GM19324 (cell line): ENCODE measurements at regions not wholly inside any gene's neighbourhood (a gene's known extent, or its start where the extent isn't known, plus 50 kb on each side); places are given as distances from the start of the nearest gene placed in this dataset.
A peak's percentile ranks its signal among the peaks of the same experiment; 100 is the strongest.
"Not testable (repeated sequence)": the region's sequence is repeated elsewhere in the genome, so short reads cannot be mapped to it uniquely, and the experiment has no call there.

Source experiments
- ATAC-seq: cut with Tn5 transposase; IDR thresholded peaks from one replicate; pipeline ENCODE4 v1.9.1; 2021; ENCODE audit warnings: mild to moderate bottlenecking, moderate library complexity; ENCODE audit not compliant: unreplicated experiment, low FRiP score

DNA sequence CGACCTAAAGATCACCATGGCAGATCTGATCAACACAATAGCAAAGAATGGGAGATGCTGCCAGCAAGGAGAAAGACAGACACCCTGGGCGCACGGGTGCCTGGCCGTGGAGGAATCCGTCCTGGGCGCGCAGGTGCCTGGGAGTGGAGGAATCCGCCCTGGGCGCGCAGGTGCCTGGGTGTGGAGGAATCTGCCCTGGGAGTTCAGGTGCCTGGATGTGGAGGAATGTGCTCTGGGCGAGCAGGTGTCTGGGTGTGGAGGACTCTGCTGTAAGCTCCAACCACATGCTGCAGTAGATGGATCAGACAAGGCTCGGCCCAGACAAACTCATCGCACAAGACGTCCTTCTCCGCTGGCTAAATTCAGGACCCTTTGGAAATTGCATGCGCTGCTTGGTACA lies 346.3 kb upstream of the ADARB2 start:
- ATAC-seq, result no peak

DNA sequence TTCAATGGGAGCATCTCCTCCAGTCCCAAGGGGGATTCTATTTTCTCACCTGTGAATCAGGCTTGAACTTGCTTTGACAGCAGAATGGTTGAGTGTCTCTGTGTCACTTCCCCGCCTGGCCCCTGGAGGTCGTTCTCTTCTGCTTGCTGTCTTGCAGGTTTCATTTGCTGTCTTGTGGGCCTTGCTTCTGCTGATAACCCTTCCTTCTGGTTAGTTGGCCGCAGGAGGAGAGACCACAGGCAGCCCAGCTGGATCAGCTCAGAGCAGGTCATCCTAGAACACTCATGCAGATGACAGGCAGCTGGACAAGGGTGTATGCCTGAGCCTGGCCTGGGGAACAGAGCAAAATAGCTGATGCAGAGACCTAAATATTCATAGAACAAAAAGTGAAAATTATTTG lies 344.2 kb upstream of the ADARB2 start:
- ATAC-seq, result no peak

DNA sequence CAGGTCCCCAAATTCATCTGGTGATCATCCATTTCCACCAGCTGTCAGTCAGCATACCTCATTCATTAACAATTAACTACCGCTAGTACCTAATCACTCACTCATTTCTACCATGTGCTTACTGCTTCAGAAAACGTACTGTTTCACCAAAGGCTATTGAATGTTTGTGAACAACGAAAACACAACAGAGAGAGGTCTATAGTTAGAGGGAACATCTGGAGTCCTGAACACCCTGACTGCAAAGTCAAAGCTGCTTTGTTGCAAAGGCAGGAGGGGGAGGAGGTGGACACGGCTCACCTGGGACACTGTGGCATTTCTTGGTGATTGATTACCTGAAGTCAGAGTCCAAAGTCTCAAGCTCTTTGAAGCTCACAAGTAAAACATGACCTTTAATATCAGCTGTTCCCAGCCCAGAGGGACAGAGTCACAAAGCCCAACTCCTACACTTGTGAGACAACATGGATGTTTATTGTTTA lies 342.3 kb upstream of the ADARB2 start:
- ATAC-seq, result peak; percentile 69

DNA sequence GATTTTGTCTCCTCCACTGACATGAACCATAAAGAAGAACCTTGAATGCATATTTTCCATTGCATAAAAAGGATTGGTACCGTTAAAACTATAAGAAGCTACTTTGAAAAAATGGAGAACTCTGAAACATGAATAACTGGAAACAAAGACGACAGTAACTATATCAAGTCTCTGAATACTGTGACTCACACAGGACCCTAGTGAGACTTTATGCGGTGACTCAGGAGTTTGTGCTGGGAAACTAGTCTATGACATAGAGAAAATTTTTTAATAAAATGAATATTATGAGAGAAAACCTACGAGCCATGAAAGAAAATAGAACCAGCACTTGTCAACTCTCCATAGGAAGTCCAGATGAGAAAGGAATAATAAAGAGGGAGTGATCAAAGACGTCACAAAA lies 339.9 kb upstream of the ADARB2 start:
- no peak for ATAC-seq

DNA sequence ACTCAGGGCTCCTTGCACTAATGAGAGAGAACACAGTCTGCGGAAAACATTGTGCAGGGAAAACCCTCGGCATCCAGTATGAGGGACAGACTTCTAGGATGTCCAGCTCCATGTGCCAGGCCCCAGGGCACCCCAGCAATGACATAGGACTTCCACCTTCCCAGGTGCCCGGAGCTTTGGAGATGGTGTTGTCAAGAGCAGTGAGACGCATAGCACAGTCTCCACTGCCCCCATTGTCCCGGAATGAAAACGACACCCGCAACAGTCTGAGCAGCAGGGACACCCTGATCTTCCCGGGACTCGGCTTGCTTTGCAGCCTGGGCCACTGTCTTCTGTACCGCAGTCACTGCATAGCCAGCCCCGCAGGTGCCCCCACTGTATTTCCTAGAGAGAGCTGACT lies 339.2 kb upstream of the ADARB2 start:
- ATAC-seq, result no peak

DNA sequence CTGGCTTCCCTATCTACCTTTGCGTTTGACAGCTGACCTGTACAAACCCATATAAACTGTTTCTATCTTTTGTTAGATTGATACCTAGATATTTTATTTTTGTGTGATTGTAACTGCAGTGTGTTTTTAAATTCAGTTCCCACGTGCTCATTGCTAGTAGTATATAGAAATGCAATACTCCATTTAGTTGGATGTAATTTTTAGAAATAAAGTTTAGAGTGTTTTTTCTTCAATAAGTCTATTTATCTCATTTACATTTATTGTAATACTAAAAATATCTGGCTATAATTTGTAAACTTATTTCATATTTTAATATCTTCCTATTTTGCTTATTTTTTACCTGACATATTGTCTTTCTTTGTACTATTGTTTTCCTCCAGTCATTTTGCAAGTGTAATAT lies 329.7 kb upstream of the ADARB2 start:
- no peak for ATAC-seq

DNA sequence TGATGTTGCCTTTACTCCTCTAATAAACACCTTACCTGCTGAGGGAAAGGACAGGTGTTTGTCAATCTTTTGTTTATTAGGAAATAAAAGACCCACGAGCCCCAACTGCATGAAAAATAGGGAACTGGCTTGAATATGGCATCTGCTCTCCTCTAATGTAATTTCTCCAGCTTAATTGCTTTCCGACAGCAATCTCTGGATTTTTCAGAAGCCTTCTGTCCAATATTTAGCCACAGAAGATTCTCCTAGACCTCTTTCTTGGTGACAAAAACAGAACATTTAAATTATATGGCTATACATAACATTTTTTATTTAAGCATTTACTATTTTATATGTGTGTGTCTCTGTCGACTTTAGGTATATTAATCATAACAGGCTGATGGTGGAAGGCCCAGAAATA lies 317.4 kb upstream of the ADARB2 start:
- ATAC-seq, result no peak

DNA sequence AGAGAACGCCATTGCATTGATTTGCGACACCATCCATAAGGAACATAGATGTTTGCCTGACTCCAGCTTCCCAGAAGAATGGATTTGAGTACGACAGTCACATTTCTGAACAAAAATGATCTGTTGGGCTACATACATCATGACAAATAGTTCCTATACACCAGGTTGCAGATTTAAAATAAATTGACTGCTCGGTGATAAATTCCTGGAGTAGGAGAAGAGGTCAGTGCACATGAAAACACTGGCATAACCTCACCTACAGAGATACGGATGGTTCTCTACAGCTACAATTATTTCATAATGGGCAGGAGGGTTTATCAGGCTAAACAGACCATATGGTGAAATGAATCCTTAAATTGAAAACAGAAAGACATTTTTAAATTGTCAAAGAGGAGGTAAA lies 316.5 kb upstream of the ADARB2 start:
- no peak for ATAC-seq

DNA sequence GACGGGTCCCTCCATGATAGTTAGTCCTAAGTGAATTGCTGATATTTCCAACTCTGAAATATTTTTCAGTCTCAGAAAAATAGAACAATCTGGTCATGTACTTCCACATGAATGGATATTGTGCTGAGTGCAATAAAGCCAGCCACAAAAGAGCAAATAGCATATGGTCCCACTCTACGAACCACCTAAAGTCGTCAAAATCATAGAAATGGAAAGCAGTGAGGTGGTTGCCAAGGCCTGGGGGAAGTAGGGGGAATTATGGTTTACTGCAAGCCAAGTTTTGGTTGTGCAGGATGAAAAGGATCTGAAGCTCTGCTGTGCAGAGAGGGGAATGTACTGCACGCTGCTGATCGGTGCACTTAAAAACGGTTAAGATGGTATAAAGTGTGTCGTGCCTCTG lies 313.8 kb upstream of the ADARB2 start:
- ATAC-seq, result no peak

DNA sequence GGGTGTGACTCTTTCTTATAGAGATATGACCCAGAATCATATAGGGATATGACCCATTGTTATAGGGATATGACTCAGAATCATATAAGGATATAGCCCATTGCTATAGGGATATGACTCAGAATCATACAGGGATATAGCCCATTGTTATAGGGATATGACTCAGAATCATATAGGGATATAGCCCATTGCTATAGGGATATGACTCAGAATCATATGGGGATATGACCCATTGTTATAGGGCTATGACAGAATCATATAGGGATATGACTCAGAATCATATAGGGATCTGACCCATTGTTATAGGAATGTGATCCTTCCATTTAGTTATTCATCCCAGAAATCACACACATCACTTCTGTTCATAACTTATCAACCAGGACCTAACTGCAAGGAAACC lies 312.2 kb upstream of the ADARB2 start:
- ATAC-seq, result no peak

DNA sequence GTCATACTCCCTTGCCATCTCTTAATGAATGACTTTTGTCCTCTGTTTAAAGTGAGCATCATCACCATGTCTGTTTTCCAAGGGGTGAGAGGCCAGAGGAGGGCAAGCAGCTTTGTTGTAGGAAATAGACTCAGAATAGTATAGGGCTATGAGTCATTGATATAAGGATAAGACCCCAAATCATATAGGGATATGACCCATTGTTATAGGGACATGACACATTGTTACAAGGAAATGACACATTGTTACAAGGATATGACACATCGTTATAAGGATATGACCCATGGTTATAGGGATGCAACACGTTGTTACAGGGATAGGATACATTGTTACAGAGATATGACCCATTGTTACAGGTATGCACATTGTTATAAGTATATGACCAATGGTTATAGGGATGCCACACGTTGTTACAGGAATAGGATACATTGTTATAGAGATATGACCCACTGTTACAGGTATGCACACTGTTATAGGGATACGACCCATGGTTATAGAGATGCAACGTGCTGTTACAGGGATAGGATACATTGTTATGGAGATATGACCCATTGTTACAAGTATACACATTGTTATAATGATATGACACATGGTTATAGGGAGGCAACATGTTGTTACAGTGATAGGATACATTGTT lies 311.1 kb upstream of the ADARB2 start:
- ATAC-seq, result no peak

DNA sequence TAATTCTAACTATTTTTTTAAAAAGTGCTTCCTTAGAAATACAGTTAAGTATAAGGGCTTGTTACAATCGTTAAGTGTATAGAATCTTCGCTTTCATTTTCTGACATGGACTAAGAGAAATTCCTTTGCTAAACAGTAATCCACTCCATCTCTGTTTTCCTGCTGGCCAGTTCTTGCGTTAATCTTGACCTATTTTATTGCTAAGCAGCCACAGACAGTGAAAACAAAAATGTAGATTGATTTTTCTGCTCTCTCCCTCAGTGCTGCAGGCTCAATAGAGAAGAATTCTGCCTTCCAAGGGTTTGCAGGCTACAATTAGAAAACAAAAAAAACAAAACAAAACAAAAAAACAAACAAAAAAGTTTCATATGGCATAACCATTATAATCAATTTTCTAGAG lies 310.4 kb upstream of the ADARB2 start:
- no peak for ATAC-seq

DNA sequence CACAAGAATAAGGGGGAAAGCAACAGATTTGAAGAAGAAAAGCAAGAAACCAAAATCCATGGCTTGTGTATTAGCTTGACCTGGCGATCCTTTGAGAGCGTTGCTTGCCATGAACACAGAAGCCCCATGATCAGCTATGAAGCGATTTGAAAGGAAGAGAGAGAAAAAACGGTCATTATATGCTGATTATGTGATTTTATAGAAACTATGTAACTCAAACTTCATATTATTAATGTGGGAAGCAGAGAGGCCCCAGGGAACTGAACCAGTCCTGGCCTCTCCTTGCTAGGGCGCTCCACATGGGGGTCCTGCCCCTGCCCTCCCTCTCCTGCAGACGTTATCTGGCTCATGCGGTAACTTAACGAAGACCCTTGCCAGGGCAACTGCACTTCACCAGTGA lies 306.1 kb upstream of the ADARB2 start:
- ATAC-seq, result no peak

DNA sequence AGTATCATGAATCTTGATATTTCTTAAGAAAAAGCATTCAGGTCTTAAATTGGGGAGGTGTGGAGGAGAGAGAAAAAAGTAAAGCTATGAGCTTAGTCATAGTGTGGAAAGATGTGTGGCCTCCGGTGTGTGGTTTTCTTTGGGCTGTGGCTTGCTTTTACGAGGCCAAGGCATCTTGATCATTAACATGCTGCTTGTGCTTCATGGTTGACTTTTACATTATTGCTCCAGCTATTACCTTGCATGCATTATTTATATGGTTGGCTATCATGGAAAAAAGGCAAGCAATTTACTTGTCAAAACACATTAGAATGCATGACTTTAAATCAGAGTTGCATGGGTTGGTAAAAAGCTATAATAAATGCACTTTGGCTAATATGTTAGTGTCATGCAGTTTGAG lies 300.7 kb upstream of the ADARB2 start:
- ATAC-seq, result no peak

DNA sequence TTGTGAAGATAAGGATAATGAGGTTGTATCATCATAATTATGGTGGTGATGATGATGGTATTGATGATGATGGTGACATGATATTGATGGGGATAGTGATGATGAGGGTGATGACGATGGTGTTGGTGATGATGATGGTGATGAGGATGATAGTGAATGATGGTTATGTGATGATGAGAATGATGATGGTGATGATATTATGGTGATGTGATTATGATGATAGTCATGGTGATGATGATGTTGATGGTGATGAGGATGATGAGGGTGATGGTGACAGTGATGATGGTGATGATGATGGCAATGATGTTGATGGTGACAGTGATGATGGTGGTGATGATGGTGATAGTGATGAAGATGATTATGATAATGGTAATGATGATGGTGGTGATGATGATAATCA lies 299.9 kb upstream of the ADARB2 start:
- no peak for ATAC-seq

DNA sequence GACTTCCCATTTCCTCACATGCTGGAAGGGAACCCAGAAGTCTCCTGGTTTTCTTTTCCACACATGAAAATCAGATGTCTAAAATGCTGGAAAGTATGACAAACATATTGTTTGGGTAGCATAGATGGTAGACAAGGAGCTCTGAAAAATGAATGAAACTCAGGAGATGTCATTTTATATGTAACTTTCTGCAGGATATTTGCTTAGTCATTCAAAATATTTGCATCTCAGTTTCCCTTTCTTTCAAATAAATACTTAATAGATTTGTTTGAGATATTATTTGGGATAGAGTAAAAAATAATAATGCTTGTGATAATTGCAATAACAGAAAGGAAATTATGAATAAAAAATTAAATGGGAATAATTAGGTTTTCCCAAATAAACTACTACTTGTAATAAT lies 298.9 kb upstream of the ADARB2 start:
- no peak for ATAC-seq

DNA sequence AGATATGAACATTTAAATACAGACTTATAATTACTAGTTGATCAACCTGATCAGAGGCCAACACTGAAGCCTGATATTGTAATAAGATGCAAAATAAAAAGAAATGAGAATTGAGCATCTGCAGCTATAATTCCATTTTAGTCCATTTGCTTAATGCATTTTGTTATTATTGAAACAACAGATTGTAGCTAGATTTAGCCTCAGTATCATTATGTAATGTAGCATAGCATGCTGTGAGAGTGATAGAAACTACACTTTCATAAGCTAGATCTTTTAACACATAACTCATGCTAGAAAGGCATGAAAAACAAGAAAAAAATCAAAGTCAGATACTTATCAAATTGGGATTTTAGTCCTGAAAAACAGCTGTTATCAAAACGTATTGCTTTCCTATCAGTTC lies 292.7 kb upstream of the ADARB2 start:
- no peak for ATAC-seq

DNA sequence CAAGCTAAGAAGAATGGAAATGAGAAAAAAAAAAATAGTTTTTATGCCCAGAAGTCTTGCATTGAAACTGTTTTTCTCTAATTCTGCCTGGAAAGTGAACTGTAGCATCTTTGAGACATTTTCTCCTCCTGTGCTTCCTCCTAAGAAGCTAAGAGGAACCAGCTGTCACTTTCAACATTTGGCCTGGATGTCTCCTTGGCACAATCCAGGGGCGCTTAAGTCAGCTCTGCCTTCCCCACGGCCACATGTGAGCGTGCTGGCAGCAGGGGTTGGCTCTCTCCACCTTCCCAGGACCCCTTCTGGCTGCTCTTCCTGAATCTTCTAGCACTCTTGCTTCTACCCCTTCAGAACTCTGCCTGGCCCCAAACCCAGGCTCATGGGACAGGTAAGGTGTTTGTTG lies 289.6 kb upstream of the ADARB2 start:
- no peak for ATAC-seq

DNA sequence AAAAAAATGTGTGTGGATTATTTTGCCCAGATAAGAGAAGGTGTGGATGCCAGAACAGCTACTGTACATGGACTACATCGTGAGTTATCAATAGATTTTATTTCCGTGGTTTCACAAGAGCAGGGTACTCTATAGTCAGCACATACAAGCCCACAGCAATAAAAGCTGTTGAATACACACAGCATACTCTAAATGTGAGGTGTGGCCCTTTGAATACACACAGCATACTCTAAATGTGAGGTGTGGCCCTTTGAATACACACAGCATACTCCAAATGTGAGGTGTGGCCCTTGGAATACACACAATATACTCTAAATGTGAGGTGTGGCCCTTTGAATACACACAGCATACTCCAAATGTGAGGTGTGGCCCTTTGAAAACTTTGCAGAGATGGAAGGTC lies 287.4 kb upstream of the ADARB2 start:
- ATAC-seq, result not testable (repeated sequence)

DNA sequence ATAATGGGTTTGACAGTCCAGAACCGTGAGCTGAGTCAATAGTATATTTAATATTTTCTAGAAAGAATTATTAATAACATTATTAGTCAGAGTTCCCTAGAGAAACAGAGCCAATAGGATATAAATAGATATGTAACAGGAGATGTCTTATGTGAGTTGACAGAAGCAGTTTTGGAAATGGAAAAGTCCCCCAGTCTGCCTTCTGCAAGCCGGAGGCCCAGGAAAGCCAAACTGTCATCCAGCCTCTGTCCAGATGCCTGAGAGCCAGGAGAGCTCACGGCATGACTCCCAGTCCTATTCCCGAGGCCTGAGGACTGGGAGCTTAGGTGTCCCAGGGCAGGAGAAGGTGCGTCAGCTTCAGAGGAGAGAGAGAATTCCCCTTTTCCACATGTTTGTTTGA lies 286.4 kb upstream of the ADARB2 start:
- no peak for ATAC-seq

DNA sequence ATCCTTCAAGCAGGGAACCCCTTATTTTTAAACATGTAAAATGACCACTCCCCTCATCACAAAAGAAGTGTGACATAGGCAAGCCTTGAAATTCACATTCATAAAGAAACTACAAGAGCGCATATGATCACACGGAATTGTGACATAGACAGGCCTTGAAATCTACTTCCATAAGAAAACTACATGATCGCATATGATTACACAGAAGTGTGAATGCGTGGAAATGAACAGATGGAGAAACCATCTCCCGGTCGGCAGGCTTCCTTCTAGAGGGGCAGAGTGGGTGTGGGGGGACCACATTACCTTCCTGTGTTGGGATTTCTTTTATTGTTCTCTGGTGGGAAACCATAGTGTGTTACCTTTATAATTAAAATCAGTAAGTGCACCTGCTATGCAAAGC lies 285.1 kb upstream of the ADARB2 start:
- no peak for ATAC-seq

DNA sequence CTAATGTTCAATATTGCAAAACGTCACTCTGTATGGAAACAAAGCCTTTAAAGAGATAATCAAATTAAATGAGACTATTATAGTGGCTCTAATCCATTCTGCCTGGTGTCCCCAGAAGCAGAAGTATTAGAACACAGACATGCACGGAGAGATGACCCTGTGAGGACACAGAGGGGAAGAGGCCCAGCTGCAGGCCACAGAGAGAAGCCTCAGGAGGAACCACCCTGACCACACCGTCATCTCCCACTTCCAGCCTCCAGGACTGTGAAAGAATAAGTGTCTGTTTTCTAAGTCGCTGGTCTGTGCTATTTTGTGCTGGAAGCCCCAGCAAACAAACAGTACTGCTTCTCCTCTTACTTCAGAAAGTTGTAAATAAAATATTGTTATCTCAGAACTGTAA lies 283.5 kb upstream of the ADARB2 start:
- no peak for ATAC-seq

DNA sequence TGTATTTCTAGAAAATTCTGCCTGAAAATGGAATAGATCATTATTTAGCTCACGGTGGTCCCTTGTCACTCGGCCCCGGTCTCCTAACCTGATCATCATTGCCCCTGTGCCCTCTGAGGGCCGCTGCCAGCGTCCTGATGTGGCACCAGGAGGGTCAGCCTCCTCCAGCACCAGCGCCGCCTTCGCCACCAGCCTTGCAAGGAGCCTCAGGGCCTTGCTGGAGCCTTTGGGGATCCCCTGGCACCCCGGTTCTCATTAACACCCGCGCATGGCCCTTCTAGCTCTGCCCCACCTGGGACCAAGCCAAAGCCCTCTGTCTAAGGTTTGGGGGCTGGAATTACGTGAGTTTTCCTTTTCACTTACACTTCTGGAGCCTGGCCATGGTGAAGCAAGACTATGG lies 282.5 kb upstream of the ADARB2 start:
- ATAC-seq, result no peak
